H1 (cell line): ENCODE measurements at regions not wholly inside any gene's neighbourhood (a gene's known extent, or its start where the extent isn't known, plus 50 kb on each side); places are given as distances from the start of the nearest gene placed in this dataset.

Experiments used
- GTF2F1 ChIP-seq: IDR thresholded peaks from 2 replicates; pipeline ENCODE4 v1.6.1; 2012; ENCODE audit warnings: low read depth, low read length, improper control_type of control experiment, borderline replicate concordance
- JUND ChIP-seq: IDR thresholded peaks from 2 replicates; pipeline ENCODE4 v1.6.1; 2011; ENCODE audit warnings: mild to moderate bottlenecking, improper control_type of control experiment, low read length
- RBBP5 ChIP-seq: IDR thresholded peaks from 2 replicates; pipeline ENCODE4 v1.7.1; 2012; ENCODE audit warnings: low read depth, mild to moderate bottlenecking, inconsistent platforms, low read length, moderate library complexity, borderline replicate concordance
- TEAD4 ChIP-seq: IDR thresholded peaks from 2 replicates; pipeline ENCODE4 v1.6.1; 2012; ENCODE audit warnings: low read depth, low read length, inconsistent platforms, mixed read lengths
- ZNF274 ChIP-seq: IDR thresholded peaks from 2 replicates; pipeline ENCODE4 v1.7.0; 2012; ENCODE audit warnings: low read length, borderline replicate concordance; ENCODE audit errors: extremely low read depth
- TF ChIP-seq, protein P1 (sequence below), 3 experiments: IDR thresholded peaks; 1 replicate in 2 of 3; 2 replicates in 1 of 3; pipeline versions ENCODE4 v1.5.1 to v1.6.1; 2011; ENCODE audit warnings: low read length in 3 of 3, mild to moderate bottlenecking in 3 of 3, inconsistent platforms in 2 of 3, low read depth in 1 of 3, moderate library complexity in 1 of 3; ENCODE audit not compliant: insufficient read depth in 1 of 3; ENCODE audit errors: control extremely low read depth in 1 of 3
- TF ChIP-seq, protein P2 (sequence below): IDR thresholded peaks from 2 replicates; pipeline ENCODE4 v1.6.1; 2012; ENCODE audit warnings: inconsistent platforms

GRCh38 chr22:47963660-47964059, 1201.2 kb downstream of the TBC1D22A start (continued):
- TF ChIP-seq, protein P1, sequence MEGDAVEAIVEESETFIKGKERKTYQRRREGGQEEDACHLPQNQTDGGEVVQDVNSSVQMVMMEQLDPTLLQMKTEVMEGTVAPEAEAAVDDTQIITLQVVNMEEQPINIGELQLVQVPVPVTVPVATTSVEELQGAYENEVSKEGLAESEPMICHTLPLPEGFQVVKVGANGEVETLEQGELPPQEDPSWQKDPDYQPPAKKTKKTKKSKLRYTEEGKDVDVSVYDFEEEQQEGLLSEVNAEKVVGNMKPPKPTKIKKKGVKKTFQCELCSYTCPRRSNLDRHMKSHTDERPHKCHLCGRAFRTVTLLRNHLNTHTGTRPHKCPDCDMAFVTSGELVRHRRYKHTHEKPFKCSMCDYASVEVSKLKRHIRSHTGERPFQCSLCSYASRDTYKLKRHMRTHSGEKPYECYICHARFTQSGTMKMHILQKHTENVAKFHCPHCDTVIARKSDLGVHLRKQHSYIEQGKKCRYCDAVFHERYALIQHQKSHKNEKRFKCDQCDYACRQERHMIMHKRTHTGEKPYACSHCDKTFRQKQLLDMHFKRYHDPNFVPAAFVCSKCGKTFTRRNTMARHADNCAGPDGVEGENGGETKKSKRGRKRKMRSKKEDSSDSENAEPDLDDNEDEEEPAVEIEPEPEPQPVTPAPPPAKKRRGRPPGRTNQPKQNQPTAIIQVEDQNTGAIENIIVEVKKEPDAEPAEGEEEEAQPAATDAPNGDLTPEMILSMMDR (IDR thresholded peaks at IDR 0.05; ENCODE audit: control extremely low read depth in 1 of 3, insufficient read depth in 1 of 3, low read depth in 1 of 3, low read length in 3 of 3): no peak
- TF ChIP-seq RBBP5: no peak
- no peak for TF ChIP-seq TEAD4
- no peak for TF ChIP-seq ZNF274
- no peak for TF ChIP-seq GTF2F1
- no peak for TF ChIP-seq JUND
- TF ChIP-seq, protein P2, sequence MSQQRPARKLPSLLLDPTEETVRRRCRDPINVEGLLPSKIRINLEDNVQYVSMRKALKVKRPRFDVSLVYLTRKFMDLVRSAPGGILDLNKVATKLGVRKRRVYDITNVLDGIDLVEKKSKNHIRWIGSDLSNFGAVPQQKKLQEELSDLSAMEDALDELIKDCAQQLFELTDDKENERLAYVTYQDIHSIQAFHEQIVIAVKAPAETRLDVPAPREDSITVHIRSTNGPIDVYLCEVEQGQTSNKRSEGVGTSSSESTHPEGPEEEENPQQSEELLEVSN: no peak
